Right ventricle myocardium superior (tissue), 1 donor: ENCODE measurements at regions not wholly inside any gene's neighbourhood (a gene's known extent, or its start where the extent isn't known, plus 50 kb on each side); places are given as distances from the start of the nearest gene placed in this dataset.

Experiments
- ATAC-seq: fragments of 200-7000 bp; cut with Tn5 transposase; one replicate; pipeline ENCODE4 v1.9.1; 2020; ENCODE audit warnings: mild to moderate bottlenecking; ENCODE audit not compliant: poor library complexity
- DNase-seq: peaks from one replicate; pipeline ENCODE4 v3.0.0-alpha.2; 2020
- intact Hi-C: fragments of 100-400 bp; cut with DNase I; formaldehyde crosslinking; loops from one replicate; pipeline ENCODE4 v1.11.2; 2022
- donor health status: DM: no; HTN: yes; CAD: no; lungs with severe emphysema.

GRCh38 chr2:146844226-146844990, 1000.4 kb upstream of the ACVR2A start:
- DNase-seq, result no peak
- no peak for ATAC-seq
- intact Hi-C loops, result no loop called here

GRCh38 chr2:146837857-146838256, 1007.0 kb upstream of the ACVR2A start:
- DNase-seq (no peak), ATAC-seq (no peak)
- intact Hi-C loops, result no loop called here

- ATAC-seq (no peak), DNase-seq (no peak)
- intact Hi-C loops, result no loop called here
Measured at GRCh38 chr2:146826388-146826787, 1018.4 kb upstream of the ACVR2A start.

GRCh38 chr2:146821836-146822316, 1023.0 kb upstream of the ACVR2A start:
- ATAC-seq (no peak), DNase-seq (no peak)
- intact Hi-C loops, result no loop called here

DNA sequence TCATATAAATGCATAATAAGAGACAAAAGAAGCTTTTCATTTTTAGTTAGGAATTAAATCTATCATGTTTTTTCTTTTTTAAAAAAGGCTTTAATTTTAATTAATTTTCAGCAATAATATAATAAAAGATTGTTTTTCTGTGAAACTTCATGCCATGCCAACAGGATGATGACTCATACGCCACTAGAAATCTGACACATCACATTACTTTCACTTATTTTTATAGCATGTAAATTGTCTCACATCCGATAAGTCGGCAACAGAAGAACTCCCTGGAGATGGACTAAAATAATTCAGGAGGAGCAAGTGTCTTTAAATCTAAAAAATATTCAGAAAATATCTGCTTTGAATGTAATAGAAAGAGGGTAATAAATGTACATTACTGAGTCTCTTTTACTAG, 1024.2 kb upstream of the ACVR2A start:
- intact Hi-C loops, result no loop called here
- no peak for ATAC-seq
- DNase-seq, result no peak

DNA sequence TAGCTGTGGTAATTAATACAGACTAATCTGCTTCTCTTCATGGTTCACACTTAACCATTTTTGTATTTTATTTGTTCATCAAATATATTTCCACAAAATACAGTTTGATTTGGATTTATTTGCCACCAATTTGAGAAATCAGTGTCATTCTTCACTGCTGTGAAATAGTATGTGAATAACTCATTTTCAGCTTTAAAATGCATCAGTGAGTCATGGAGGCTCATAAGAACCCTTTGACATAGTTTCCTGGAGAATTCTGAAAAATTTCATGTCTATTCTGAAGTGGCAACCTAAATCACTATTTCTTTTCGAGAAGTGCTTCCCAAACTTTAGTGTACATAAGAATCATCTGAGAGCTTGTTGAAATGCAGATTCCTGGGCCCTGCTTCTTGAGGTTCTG, 1026.7 kb upstream of the ACVR2A start:
- ATAC-seq, result no peak
- intact Hi-C loops, result no loop called here
- no peak for DNase-seq

DNA sequence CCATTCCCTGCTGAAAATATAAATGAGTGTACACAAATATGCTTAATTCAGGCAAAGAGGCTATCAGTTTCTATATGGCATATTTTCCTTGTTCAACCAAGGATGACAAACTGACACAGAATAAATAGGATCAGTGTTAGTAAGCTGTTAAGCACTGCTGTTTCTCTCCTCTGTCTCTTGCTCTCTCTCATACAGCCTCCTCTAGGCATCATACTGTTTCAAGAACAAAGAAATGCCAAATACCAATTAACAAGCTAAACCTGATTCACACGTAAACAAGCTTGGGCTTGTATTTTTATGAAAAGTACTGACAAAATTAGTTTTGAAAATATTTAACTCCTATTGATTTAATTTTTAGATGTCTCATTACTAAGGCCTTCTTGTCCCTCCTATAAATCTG, 1027.2 kb upstream of the ACVR2A start:
- DNase-seq (no peak), ATAC-seq (no peak)
- intact Hi-C loops, result no loop called here

- no peak for ATAC-seq
- intact Hi-C loops, result no loop called here
- DNase-seq, result no peak
Measured at GRCh38 chr2:146814971-146815370, 1029.9 kb upstream of the ACVR2A start.

GRCh38 chr2:146807568-146808168, 1037.2 kb upstream of the ACVR2A start:
- intact Hi-C loops, result no loop called here
- DNase-seq (no peak), ATAC-seq (no peak)

- DNase-seq, result no peak
- intact Hi-C loops, result no loop called here
- ATAC-seq, result no peak
Measured at GRCh38 chr2:146806364-146807005, 1038.3 kb upstream of the ACVR2A start.

GRCh38 chr2:146804288-146804687, 1040.5 kb upstream of the ACVR2A start:
- DNase-seq (no peak), ATAC-seq (no peak)
- intact Hi-C loops, result no loop called here

GRCh38 chr2:146801886-146802285, 1042.9 kb upstream of the ACVR2A start:
- intact Hi-C loops, result no loop called here
- ATAC-seq (no peak), DNase-seq (no peak)

DNA sequence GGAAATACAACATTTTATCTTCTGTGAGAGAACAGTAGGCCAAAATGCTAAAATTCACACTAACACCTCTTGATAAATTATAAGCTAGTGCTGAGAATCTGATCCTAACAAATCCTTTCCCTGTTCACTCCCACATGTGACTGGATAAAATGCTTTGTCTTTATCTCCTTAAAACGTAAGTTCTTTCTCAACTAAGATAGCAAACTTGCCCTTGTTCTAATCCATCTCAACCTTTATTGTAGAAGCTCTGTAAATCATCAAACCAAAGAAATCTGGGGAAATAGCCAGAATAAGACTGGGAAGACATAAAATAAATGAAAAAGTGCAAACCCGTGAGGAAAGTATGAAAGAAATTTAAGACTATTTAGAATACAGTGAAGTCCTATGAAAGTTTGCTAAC, 1058.4 kb upstream of the ACVR2A start:
- intact Hi-C loops, result no loop called here
- DNase-seq (no peak), ATAC-seq (no peak)

DNA sequence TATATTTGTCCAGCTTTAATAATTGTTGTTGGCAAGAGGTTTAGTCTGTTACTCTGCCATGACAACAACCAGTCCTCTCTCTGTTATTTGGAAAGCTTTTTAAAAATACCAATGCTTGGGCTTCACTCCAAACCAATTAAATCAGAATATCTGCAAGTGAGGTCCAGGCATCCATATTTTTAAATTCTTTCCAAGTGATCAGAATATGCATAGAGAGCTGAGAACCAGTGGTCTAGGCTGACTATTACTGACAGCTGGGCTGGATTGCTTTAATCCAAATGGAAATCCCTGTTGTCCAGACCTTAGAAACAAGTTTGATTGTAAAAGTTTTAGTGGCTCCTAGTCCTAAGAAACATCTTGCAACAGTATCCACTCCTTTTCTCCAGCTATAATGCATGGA, 1059.7 kb upstream of the ACVR2A start:
- DNase-seq, result no peak
- intact Hi-C loops, result no loop called here
- ATAC-seq, result no peak

DNA sequence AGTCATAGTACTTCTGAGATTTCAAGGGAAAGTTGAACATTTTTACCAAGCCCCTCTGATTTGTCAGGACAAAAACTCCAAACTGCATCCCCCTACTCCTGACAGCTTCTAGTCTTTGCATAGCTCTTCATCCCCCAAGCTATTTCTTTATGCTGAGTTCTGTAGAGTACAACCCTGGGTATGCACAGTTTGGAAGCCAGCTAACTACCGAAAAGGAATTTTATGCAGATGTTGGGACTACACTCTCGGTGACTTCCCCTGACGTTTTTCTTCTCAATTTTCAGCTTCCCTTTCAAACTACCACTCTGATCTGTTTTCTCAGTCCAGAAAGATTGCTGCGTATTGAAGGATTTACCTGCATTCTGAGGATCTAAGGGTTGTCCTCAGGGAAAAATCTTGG, 1060.2 kb upstream of the ACVR2A start:
- no peak for ATAC-seq
- DNase-seq, result no peak
- intact Hi-C loops, result no loop called here

GRCh38 chr2:146777181-146777580, 1067.6 kb upstream of the ACVR2A start:
- no peak for ATAC-seq
- DNase-seq, result no peak
- intact Hi-C loops, result no loop called here

GRCh38 chr2:146776596-146776995, 1068.2 kb upstream of the ACVR2A start:
- ATAC-seq (no peak), DNase-seq (no peak)
- intact Hi-C loops, result no loop called here

- intact Hi-C loops, result no loop called here
- DNase-seq (no peak), ATAC-seq (no peak)
Measured at GRCh38 chr2:146771531-146771930, 1073.3 kb upstream of the ACVR2A start.

GRCh38 chr2:146764301-146764700, 1080.5 kb upstream of the ACVR2A start:
- intact Hi-C loops, result no loop called here
- DNase-seq (no peak), ATAC-seq (no peak)

GRCh38 chr2:146762786-146763185, 1082.0 kb upstream of the ACVR2A start:
- intact Hi-C loops, result no loop called here
- DNase-seq (no peak), ATAC-seq (no peak)
